Skeletal muscle tissue (tissue), 3 donors: ENCODE measurements at regions not wholly inside any gene's neighbourhood (a gene's known extent, or its start where the extent isn't known, plus 50 kb on each side); places are given as distances from the start of the nearest gene placed in this dataset.
A peak's percentile ranks its signal among the peaks of the same experiment; 100 is the strongest.

Experiments used
- H3K27ac ChIP-seq: one replicate; pipeline ENCODE4 v1.7.0; 2013; ENCODE audit warnings: mild to moderate bottlenecking, low read depth, low read length, inconsistent platforms
- H3K27me3 ChIP-seq, 3 donors: one replicate each; pipeline ENCODE4 v1.7.0; 2013; ENCODE audit warnings: low read length in 3 of 3; ENCODE audit not compliant: control insufficient read depth in 3 of 3, insufficient read depth in 3 of 3
- H3K36me3 ChIP-seq, 3 donors: one replicate each; pipeline ENCODE4 v1.7.0; 2013; ENCODE audit warnings: low read length in 3 of 3; ENCODE audit not compliant: control insufficient read depth in 3 of 3, insufficient read depth in 3 of 3
- H3K4me1 ChIP-seq, 3 donors: one replicate each; pipeline ENCODE4 v1.7.0; 2013; ENCODE audit warnings: low read length in 3 of 3, mild to moderate bottlenecking in 3 of 3; ENCODE audit not compliant: control insufficient read depth in 3 of 3, insufficient read depth in 3 of 3
- H3K4me3 ChIP-seq, 3 donors: one replicate each; pipeline ENCODE4 v1.7.0; 2013; ENCODE audit warnings: low read length in 3 of 3
- H3K9ac ChIP-seq, 3 donors: one replicate each; pipeline ENCODE4 v1.7.0; 2013; ENCODE audit warnings: low read length in 3 of 3, mild to moderate bottlenecking in 3 of 3, moderate library complexity in 2 of 3, low read depth in 1 of 3
- H3K9me3 ChIP-seq, 3 donors: one replicate each; pipeline ENCODE4 v1.7.0; 2013; ENCODE audit warnings: low read length in 3 of 3; ENCODE audit not compliant: control insufficient read depth in 3 of 3
- donor health status: Osteomylitis.

GRCh38 chr4:38512840-38513239 is 151.2 kb upstream of the KLF3 start:
- Histone ChIP-seq H3K27me3 (no peaks in the 10 kb centered on the region), H3K9me3 (no peaks in the 10 kb centered on the region), H3K4me3 (no peak overlapping the region), H3K27ac (no peak overlapping the region), H3K4me1 (no peaks in the 10 kb centered on the region), H3K9ac (no peak overlapping the region), H3K36me3 (no peaks in the 10 kb centered on the region)

DNA sequence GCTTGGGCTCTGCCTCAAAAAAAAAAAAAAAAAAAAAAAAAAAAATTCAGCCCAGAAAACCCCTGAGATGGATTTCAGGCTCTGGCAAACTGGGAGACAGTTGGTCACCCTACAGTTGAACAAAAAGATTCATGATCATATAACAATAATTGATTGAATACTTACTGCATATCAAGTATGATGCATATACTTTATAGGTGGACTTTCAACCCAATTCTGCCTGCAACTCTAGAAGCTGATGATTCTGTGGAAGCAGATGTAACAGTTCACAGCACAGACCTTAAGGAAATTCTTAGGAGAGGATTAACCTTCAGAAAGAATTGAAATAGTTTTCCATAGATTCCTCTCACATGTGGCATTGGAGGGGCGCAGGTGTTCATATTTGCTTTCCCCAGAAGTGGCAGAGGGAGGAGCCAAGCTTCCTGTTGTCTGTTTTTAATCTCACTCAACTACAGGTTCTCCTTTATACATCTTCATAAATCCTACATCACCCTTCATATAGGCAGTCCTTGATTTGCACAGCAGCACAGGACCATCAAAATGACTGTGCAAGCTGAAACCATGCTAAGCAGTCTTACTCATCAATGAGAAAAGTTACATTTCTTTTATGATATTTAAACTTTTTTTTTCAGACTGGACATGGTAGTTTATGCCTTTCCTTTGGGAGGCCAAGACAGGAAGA is 149.4 kb upstream of the KLF3 start:
- Histone ChIP-seq H3K36me3 (no peaks in the 10 kb centered on the region), H3K4me1 (no peaks in the 10 kb centered on the region), H3K27me3 (no peaks in the 10 kb centered on the region), H3K9ac (no peak overlapping the region), H3K9me3 (no peaks in the 10 kb centered on the region), H3K27ac (no peak overlapping the region), H3K4me3 (no peak overlapping the region)

DNA sequence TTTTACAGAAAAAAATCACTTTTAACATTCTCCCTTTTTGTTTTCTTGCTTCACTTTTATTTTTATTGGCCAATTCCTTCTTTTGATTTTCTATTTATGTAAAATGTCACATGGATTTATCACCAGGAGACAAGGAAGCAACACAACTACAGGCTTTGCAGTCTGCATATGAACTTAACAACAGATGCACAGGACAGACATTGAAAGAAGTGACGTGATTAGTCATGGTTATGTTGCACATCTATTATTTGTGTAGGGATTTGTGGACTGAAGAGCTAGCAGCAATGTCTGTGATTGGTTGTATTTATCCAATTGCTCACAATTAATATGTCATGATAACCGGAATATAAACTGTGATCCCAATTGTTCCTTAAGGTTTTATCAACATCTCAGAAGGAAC is 147.8 kb upstream of the KLF3 start:
- Histone ChIP-seq H3K9me3 (no peaks in the 10 kb centered on the region), H3K4me3 (no peak overlapping the region), H3K9ac (no peak overlapping the region), H3K4me1 (no peaks in the 10 kb centered on the region), H3K27ac (no peak overlapping the region), H3K27me3 (no peaks in the 10 kb centered on the region), H3K36me3 (no peaks in the 10 kb centered on the region)

- no peaks in the 10 kb centered on the region for H3K4me1 ChIP-seq
These were observed 144.3 kb upstream of the KLF3 start for GRCh38 chr4:38519666-38520065.

GRCh38 chr4:38523054-38523453 is 140.9 kb upstream of the KLF3 start:
- Histone ChIP-seq H3K36me3 (no peaks in the 10 kb centered on the region), H3K4me1 (no peaks in the 10 kb centered on the region), H3K27ac (no peak overlapping the region), H3K27me3 (no peaks in the 10 kb centered on the region), H3K4me3 (no peak overlapping the region), H3K9ac (no peak overlapping the region), H3K9me3 (no peaks in the 10 kb centered on the region)

More at GRCh38 chr4:38519666-38520065, 144.3 kb upstream of the KLF3 start:
- Histone ChIP-seq H3K27me3 (no peaks in the 10 kb centered on the region), H3K9me3 (no peaks in the 10 kb centered on the region), H3K9ac (no peak overlapping the region), H3K36me3 (no peaks in the 10 kb centered on the region), H3K27ac (no peak overlapping the region), H3K4me3 (no peak overlapping the region)

GRCh38 chr4:38523524-38524448 is 140.2 kb upstream of the KLF3 start:
- no peaks in the 10 kb centered on the region for H3K9me3 ChIP-seq
- H3K4me1 ChIP-seq: no peaks in the 10 kb centered on the region
- no peaks in the 10 kb centered on the region for H3K27me3 ChIP-seq
- no peak overlapping the region for H3K4me3 ChIP-seq
- H3K27ac ChIP-seq: peak overlapping the region; percentile 57
- no peak overlapping the region for H3K9ac ChIP-seq
- no peaks in the 10 kb centered on the region for H3K36me3 ChIP-seq

GRCh38 chr4:38526412-38526811 is 137.6 kb upstream of the KLF3 start:
- Histone ChIP-seq H3K27ac (no peak overlapping the region), H3K9ac (no peak overlapping the region), H3K36me3 (no peaks in the 10 kb centered on the region), H3K4me3 (no peak overlapping the region), H3K27me3 (no peaks in the 10 kb centered on the region), H3K9me3 (no peaks in the 10 kb centered on the region), H3K4me1 (peaks cover 6 to 7% (median 6%) of the 10 kb centered on the region in 3 donors)

DNA sequence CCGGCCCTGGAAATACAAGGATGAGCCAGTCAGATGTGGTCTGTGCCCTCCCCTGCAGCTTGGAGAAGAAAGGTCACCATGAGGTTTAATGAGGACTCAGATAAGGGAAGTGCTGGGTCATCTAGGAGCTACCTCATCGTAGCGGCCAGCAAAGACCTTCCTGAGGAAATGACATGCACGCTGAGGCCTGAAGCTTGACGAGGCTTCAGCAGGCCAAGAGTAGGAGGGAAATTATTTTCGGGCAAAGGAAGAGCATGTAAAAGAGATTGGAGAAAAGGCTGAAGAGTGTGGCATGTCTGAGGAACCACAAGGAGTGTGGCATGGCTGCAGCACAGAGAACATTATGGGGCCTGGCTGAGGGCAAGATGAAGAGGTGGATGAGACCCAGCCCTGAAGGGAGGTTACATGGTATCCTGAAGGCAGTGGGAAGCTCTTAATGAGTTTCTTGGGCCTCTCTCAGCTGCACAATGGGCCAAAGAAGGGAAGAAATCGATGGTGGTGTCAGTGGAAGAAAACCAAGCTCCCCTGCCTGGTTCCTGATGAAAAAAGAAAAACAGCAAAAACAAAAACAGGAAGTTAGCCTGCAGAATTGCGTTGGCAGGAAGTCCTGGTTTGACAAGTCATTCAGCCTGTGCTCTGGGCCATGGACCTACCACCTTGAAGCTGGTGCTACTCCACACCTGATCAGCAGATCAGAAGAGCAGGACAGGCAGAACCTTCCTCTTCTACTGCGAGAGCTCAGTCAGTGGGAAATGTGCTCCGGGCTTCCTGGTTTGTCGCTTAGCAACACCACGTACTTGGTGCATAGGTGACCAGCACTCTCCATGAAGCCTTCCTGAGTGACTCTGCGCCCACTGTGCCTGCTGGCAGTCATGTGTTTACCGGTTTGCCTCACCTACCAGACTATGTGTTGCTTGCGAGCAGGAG is 134.5 kb upstream of the KLF3 start:
- peak overlapping the region; percentile 73 for H3K27ac ChIP-seq
- no peak overlapping the region for H3K9ac ChIP-seq
- no peaks in the 10 kb centered on the region for H3K36me3 ChIP-seq
- H3K4me3 ChIP-seq: no peak overlapping the region
- H3K9me3 ChIP-seq: no peaks in the 10 kb centered on the region
- H3K4me1 ChIP-seq: peaks cover 6 to 7% (median 6%) of the 10 kb centered on the region in 3 donors
- H3K27me3 ChIP-seq: no peaks in the 10 kb centered on the region

- Histone ChIP-seq H3K27me3 (no peaks in the 10 kb centered on the region), H3K9me3 (no peaks in the 10 kb centered on the region), H3K4me3 (no peak overlapping the region), H3K9ac (no peak overlapping the region), H3K36me3 (no peaks in the 10 kb centered on the region), H3K4me1 (peaks cover 6 to 7% (median 6%) of the 10 kb centered on the region in 3 donors), H3K27ac (no peak overlapping the region)
These were observed 133.5 kb upstream of the KLF3 start for GRCh38 chr4:38530486-38530885.
